GF-D8 (cell line): ENCODE measurements at regions not wholly inside any gene's neighbourhood (a gene's known extent, or its start where the extent isn't known, plus 50 kb on each side); places are given as distances from the start of the nearest gene placed in this dataset.
"Not testable (repeated sequence)": the region's sequence is repeated elsewhere in the genome, so short reads cannot be mapped to it uniquely, and the experiment has no call there.

ENCODE experiments used
- DNase-seq: peaks from one replicate; lab custom pipeline; 2025; lab: John Stamatoyannopoulos, UW

DNA sequence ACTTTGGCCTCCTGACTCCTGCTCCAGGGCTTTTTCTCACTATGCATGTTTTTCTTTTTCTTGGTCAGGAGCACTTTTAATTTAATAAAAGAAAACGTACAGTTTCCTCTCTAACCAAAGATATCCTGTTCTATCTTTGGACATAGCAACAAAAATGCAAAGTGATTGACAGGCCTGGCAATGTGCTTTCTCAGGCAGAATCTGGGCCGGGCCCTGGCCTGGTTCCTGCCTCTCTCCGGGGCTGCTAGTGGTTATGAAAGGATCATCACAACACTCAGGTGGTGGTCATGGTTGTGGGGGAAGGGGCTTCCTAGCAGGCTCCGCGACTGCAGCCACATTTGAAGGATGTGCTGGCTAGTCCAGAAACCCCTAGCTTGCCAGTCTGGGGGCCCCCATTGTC is 85.8 kb upstream of the USP24 start:
- DNase-seq: no peak

DNA sequence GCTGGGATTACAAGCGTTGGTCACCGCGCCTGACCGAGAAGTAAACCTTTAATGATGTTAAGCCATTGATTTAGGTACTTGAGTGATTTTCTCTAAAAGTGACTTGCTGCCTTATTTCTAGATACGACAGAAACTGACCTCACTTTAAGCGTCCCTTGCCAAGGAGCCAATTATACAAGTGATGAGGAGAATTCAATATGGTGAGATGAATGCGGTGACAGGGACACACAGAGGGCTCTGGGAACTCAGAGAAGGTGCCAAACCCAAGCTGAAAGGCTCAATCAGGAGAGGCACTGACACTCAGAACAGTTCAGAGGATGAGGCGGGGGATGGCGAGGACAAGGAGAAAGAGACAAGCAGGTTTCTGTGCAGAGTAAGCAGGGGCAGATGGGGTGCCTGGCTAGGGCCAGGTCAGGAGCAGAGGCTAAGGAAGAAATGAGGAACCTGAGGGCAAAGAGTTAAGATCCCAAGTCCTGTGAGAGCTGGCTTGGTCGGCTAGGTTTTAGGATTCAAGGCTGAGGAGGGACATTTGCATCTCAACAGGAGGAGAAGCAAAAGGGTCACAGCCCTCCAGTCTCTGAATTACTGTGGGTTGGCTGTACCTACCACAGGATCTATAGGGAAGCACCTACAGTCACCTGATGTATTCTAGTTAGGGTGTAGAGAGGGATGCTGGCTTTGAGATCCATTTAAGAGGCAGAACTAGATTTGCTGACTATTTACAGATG is 83.2 kb upstream of the USP24 start:
- DNase-seq: no peak

DNA sequence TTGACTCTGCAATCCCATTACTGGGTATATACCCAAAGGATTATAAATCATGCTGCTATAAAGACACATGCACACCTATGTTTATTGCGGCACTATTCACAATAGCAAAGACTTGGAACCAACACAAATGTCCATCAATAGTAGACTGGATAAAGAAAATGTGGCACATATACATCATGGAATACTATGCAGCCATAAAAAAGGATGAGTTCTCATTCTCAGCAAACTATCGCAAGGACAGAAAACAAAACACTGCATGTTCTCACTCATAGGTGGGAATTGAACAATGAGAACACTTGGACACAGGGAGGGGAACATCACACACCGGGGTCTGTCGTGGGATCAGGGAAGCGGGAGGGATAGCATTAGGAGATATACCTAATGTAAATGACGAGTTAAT is 81.1 kb upstream of the USP24 start:
- DNase-seq: not testable (repeated sequence)

- DNase-seq: no peak
Observed at GRCh38 chr1:55289614-55290013, 74.5 kb upstream of the USP24 start.

DNA sequence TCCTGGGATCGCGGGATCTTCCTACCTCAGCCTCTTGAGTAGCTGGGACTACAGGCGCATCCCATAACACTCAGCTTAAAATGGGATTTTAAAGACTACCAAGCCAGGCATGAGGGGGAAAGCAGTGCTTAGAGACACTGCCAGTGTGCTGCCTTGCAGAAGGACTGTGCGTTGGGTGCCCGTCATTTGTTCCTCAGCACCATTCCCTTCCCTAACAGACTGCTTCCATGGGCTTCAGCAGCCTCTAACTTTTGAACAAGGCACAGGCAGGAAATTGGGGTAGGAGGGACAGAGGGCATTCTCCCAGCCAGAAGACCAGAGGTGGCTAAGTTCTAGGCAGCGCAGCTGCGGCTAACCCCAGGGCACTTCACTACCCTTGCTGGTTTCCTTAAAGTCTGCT is 73.9 kb upstream of the USP24 start:
- DNase-seq: no peak

DNA sequence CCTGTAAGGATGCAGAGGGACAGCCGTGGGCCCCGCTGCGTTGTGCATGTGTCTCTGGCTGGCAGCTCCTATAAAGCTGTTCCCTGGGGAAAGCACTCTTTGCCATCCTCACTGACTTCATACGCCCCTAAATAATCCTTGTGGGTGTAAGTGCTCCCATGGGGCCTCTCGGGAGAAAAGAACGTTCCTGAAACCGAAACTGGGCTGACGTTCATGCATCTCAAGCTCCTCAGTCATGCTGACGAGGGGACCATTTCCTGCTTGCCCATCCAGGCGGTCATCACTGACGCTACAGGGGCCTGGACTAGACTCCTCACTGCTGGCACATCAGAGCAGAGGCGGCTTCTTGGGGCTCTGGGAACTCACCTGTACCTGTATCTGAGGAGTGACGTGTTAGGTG is 73.1 kb upstream of the USP24 start:
- no peak for DNase-seq

- DNase-seq: no peak
Observed at GRCh38 chr1:55287723-55288122, 72.6 kb upstream of the USP24 start.

GRCh38 chr1:55286856-55287602 is 71.9 kb upstream of the USP24 start:
- DNase-seq: no peak

GRCh38 chr1:55285834-55286233 is 70.7 kb upstream of the USP24 start:
- no peak for DNase-seq

DNA sequence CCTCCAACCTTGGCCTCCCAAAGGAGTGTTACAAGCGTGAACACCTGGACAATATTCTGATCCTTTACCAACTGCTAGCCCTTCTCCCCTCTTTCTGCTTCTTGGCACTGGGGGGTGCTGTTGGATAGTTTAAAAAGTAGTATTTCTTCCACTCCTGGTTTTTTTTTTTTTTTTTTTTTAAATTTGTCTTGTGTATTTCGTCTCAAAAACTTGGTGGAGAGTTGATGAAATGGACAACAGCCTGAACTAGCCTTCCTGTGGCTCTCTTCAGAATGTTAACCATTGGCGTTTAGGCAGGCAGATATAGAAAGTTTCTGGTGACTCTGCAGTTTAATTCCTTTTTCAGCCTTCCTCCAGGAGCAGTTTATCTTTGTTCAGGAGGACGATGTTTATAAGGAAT is 69.7 kb upstream of the USP24 start:
- no peak for DNase-seq

DNA sequence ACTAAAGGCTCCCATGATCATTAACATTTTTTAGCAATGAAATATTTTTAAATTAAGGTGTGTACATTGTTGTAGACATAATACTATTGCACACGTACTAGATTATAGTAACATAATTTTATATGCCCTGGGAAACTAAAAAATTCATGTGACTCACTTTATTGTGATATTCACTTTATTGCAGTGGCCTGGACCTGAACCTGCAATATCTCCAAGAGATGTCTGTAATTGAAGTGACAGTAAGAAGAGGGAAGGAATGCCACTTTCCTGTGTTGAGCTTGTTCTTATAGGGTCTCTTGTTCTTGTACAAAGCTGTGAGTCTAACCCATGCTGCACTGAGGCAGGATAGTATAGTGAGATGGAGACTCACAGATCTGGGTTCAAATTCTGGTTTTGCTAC is 66.9 kb upstream of the USP24 start:
- no peak for DNase-seq

DNA sequence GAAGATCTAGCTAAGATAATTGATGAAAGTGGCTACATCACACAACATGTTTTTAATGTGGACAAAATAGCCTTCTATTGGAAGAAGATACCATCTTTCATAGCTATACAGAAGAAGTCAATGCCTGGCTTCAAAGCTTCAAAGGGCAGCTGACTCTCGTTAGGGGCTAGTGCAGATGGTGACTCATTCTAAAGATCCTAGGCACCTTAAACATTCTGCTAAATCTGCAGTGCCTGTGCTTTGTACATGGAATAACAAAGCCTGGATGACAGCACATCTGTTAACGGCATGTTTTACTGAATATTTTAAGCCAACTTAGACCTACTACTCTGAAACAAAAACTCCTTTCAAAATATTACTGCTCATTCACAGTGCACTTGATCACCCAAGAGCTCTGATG is 65.6 kb upstream of the USP24 start:
- no peak for DNase-seq

DNA sequence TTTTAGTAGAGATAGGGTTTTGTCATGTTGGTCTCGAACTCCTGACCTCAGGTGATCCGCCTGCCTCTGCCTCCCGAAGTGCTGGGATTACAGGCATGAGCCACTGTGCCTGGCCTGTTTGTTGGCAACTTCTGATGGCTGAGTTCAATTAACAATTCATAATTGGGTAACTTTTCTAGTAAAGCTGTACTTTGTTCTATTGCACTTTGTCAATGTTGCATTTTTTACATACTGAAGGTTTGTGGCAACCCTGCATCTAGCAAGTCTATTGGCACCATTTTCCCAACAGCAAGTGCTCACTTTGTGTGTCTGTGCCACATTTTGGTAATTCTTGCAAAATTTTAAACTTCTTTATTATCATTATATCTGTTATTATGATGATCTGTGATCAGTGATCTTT is 64.5 kb upstream of the USP24 start:
- DNase-seq: no peak

- no peak for DNase-seq
Observed at GRCh38 chr1:55278378-55278777, 63.2 kb upstream of the USP24 start.

DNA sequence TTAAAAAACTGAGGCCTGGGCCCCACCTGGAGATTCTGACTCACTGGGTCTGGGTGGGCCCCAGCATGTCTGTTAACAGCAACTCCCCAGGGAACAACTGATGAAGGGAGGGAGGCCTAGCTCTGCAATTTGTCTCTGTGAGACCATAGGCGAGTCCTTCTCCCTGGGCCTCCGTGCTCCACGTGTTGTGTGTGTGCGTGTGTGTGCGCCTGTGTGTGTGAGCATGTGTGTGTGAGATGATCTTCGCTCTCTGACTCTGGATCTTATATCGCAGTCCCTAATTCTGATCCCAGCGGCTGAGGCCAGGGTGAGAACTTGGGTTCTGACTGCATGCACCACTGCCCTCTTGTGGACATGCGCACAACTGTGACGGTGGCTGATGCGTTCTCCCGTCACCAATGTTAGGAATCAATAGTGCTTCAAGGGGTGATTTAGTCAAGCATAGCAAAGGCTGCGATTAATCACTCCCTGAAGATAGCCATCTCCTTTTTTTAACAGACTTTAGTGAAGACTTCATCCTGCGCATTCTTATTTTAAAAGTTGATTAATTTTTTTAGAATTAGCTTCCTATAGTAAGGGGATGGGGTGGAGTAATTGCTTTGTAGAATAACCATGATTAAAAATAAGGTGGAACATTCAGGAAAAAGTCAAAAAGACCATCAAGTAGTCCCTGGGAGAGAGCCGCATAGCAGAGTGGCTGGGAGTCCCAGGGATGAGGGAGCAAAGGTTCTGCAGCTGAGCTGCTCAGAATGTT is 62.4 kb upstream of the USP24 start:
- DNase-seq: no peak

DNA sequence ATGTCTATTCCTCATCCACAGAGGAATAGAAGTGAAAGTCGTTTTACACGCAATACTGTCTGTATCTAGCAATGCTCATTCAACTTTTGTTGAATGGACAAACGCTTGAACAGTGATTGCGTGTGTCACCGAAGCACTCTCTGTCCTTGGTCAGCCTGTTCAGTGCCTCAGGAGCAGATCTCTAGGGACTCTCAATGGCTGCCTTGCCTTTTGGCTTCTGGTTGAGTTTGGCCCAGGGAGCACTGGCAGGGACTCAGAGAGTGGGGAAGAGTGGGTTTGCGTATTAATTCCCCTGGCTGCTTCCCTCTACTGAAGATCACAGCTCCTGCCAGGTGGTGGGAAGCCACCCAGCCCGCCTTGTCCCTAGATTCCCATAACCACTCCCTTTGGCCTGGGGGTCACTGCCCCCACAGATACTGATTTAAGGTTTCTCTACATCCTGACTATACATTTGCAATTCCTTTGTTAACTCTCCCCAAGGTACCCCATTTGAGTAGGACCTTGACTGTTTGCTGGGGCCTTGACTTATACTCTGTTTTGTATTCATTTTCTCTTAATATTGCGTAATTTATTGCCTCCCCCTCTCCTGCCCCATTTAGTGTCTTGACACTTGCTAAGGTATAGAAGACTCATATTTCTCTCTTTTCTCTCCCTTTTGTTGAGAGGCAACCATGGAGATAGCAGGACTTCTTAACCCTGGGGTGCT is 61.7 kb upstream of the USP24 start:
- DNase-seq: no peak

GRCh38 chr1:55275941-55276341 is 60.8 kb upstream of the USP24 start:
- DNase-seq: no peak

DNA sequence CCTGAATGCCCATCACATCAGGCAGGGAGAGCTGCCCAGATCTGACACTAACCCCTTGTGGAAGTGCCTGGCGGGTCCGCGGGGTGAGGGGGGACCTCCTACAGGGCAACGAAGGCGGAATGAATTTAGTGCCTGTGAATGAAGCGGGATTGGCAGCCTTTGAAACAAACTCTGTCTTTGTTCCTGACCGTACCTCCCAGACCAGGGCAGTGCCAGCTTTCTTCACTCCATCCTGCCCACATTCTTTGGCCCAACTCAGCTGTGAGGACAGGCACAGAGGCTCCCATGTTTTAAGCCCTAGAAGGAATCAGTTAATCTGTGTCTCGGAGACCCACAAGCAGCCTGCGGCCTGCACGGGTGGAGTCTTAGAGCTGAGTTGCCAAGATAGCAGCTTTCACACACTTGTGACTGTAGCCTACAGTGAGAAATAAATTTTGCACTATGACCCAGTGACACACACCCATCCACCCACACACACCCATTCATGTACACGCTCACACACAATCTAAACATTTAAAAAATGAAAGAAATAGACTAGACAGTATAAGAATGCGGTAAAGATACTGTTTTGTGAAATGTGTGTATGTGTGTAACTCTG is 60.1 kb upstream of the USP24 start:
- no peak for DNase-seq

DNA sequence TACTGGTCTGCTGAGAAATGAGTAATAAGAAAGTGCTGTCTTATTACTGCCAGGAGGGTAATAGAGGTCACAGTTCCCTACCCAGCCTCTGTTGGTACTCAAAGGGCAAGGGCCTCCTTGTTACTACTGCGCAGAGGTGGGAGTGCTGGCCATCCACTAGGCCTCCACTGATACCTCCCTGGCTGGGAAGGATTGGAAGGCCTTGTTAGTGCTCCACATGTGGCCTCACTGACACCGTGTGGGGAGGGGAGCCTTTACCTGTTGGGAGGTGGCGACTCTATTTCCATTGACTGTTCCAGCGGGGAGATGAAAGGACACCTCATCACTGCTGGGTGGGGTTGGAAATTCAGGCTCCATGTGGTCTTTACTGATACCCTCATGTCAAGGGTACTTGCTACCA is 57.8 kb upstream of the USP24 start:
- no peak for DNase-seq
